Right lobe of liver (tissue), 4 donors: ENCODE measurements at regions not wholly inside any gene's neighbourhood (a gene's known extent, or its start where the extent isn't known, plus 50 kb on each side); places are given as distances from the start of the nearest gene placed in this dataset.

ENCODE experiments used
- CTCF ChIP-seq, 4 donors: fragments of 200-600 bp in 3 of 4; fragments of 450-650 bp in 1 of 4; IDR thresholded peaks; one replicate each; pipeline versions ENCODE4 v1.5.1 to v1.8.0; 2016 to 2022; ENCODE audit warnings: antibody characterized with exemption in 4 of 4, mild to moderate bottlenecking in 2 of 4
- POLR2A ChIP-seq: fragments of 450-650 bp; IDR thresholded peaks from one replicate; pipeline ENCODE4 v1.6.1; 2017; ENCODE audit warnings: antibody characterized with exemption, mild to moderate bottlenecking
- donor health status: DM: no; HTN: no; CAD: no.
- donor health status: DM: no; HTN: no; CAD: no.
- donor health status: DM: no; HTN: yes; CAD: no.

GRCh38 chr9:36765077-36765390, 192.3 kb downstream of the MELK start:
- TF ChIP-seq CTCF (IDR thresholded peaks at IDR 0.05): no peak
- no peak for TF ChIP-seq POLR2A
